ENCODE measurements at regions not wholly inside any gene's neighbourhood (a gene's known extent, or its start where the extent isn't known, plus 50 kb on each side); places are given as distances from the start of the nearest gene placed in this dataset.

DNA sequence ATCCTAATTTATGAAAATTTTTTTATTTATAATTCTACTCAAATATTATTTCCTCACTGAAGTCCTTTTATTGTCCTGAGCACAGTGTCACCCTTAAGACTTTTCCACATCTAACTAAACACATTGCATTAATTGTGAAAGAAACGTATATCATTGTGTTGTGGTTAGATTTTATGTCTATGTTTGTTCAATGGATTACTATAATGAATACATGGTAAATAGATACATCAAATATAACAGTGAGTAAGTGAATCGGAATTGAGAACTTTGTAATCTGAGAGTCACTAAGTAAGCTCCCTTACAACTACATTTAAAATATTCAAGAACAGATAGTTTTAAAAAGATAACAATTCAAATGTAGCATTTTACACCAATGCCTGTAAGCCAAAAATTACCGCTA, 417.6 kb upstream of the PCDH20 start:
- RAD21 ChIA-PET (ENCODE audit: unreplicated experiment) = no interaction called here

More for the DNA sequence above, 417.6 kb upstream of the PCDH20 start:
- Histone ChIP-seq H3K27ac (ENCODE audit: control insufficient read depth, insufficient read depth) (no peak overlapping the region), H3K36me3 (ENCODE audit: control insufficient read depth in 2 of 2, insufficient read depth in 2 of 2, low read length in 1 of 2) (no peaks in the 10 kb centered on the region), H3K4me2 (ENCODE audit: control insufficient read depth, insufficient read depth) (no peak overlapping the region), H3K4me3 (no peak overlapping the region), H2AFZ (ENCODE audit: control insufficient read depth, low read depth, low read length) (no peak overlapping the region), H3K9me3 (replicated peaks; ENCODE audit: control insufficient read depth, insufficient read depth, low read length) (no peaks in the 10 kb centered on the region), H3K9ac (ENCODE audit: control insufficient read depth, insufficient read depth, low read length) (no peak overlapping the region), H4K20me1 (ENCODE audit: control insufficient read depth, insufficient read depth) (no peaks in the 10 kb centered on the region), H3K27me3 (replicated peaks in 1 of 2; ENCODE audit: control insufficient read depth in 2 of 2, insufficient read depth in 2 of 2, low read length in 1 of 2) (no peaks in the 10 kb centered on the region), H3K79me2 (ENCODE audit: control insufficient read depth, insufficient read depth, low read length) (no peaks in the 10 kb centered on the region), H3K4me1 (ENCODE audit: control insufficient read depth, insufficient read depth, low read length) (no peaks in the 10 kb centered on the region)
- intact Hi-C loops (cut with micrococcal nuclease; ENCODE audit: unreplicated experiment) = no loop called here
- in situ Hi-C loops (cut with MboI) = no loop called here
- 1% methylated on average over 3 of the region's 3 CpGs for WGBS (ENCODE audit: insufficient coverage, insufficient replicate concordance, low lambda C conversion rate, missing lambda C conversion rate)
- TF ChIP-seq STAT1 (conservative IDR thresholded peaks at IDR 0.05) (no peak), ZNF384 (IDR thresholded peaks at IDR 0.05; ENCODE audit: borderline replicate concordance, low read depth, low read length) (no peak), HDAC2 (IDR thresholded peaks at IDR 0.05) (no peak), KDM1A (IDR thresholded peaks at IDR 0.05; ENCODE audit: borderline replicate concordance) (no peak), ASH2L (IDR thresholded peaks at IDR 0.05; ENCODE audit: borderline replicate concordance, low read depth) (no peak), FOXM1 (IDR thresholded peaks at IDR 0.05; ENCODE audit: low read depth, low read length) (no peak), CHD2 (IDR thresholded peaks at IDR 0.05; ENCODE audit: borderline replicate concordance, low read depth, low read length) (no peak), NKRF (conservative IDR thresholded peaks at IDR 0.05) (no peak), STAT3 (IDR thresholded peaks at IDR 0.05; ENCODE audit: low read depth, low read length) (no peak), SMC3 (IDR thresholded peaks at IDR 0.05; ENCODE audit: borderline replicate concordance, low read length) (no peak), SKIL (IDR thresholded peaks at IDR 0.05; ENCODE audit: low read depth, poor library complexity, severe bottlenecking) (no peak), MYC (IDR thresholded peaks at IDR 0.05; ENCODE audit: insufficient read depth, insufficient read length, insufficient replicate concordance, low read length, severe bottlenecking) (no peak), NBN (IDR thresholded peaks at IDR 0.05) (no peak), RBBP5 (conservative IDR thresholded peaks at IDR 0.05) (no peak), ETV6 (conservative IDR thresholded peaks at IDR 0.05 in 1 of 2, IDR thresholded peaks at IDR 0.05 in 1 of 2; ENCODE audit: borderline replicate concordance in 1 of 2, low read depth in 1 of 2) (no peak), SMAD1 (IDR thresholded peaks at IDR 0.05; ENCODE audit: low read depth, partially characterized antibody) (no peak), FOS (IDR thresholded peaks at IDR 0.05; ENCODE audit: borderline replicate concordance, extremely low read depth, insufficient read length) (no peak), BRCA1 (IDR thresholded peaks at IDR 0.05; ENCODE audit: low read depth, low read length) (no peak), TBL1XR1 (IDR thresholded peaks at IDR 0.05; ENCODE audit: low read depth, low read length) (no peak)
- TF ChIP-seq, protein P1, sequence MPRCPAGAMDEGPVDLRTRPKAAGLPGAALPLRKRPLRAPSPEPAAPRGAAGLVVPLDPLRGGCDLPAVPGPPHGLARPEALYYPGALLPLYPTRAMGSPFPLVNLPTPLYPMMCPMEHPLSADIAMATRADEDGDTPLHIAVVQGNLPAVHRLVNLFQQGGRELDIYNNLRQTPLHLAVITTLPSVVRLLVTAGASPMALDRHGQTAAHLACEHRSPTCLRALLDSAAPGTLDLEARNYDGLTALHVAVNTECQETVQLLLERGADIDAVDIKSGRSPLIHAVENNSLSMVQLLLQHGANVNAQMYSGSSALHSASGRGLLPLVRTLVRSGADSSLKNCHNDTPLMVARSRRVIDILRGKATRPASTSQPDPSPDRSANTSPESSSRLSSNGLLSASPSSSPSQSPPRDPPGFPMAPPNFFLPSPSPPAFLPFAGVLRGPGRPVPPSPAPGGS (IDR thresholded peaks at IDR 0.05; ENCODE audit: borderline replicate concordance, insufficient read depth, low read depth, low read length, poor library complexity, severe bottlenecking) = no peak
- ATAC-seq = no peak
- ChIA-PET POLR2A (no interaction called here), SMC1A (ENCODE audit: uncharacterized antibody, unreplicated experiment) (interaction anchor here (1.5 kb wide), 1 partner anchor 40 kb away, joined by 3 read pairs; no protein-coding TSS in a partner anchor), CTCF (no interaction called here)
- no peak for FAIRE-seq
- no peak for DNase-seq (ENCODE audit: low read depth, low spot score)
- no TSS peak for BruUV-seq (replicated peaks)
